ENCODE measurements at regions not wholly inside any gene's neighbourhood (a gene's known extent, or its start where the extent isn't known, plus 50 kb on each side); places are given as distances from the start of the nearest gene placed in this dataset.
A peak's percentile ranks its signal among the peaks of the same experiment; 100 is the strongest.

DNA sequence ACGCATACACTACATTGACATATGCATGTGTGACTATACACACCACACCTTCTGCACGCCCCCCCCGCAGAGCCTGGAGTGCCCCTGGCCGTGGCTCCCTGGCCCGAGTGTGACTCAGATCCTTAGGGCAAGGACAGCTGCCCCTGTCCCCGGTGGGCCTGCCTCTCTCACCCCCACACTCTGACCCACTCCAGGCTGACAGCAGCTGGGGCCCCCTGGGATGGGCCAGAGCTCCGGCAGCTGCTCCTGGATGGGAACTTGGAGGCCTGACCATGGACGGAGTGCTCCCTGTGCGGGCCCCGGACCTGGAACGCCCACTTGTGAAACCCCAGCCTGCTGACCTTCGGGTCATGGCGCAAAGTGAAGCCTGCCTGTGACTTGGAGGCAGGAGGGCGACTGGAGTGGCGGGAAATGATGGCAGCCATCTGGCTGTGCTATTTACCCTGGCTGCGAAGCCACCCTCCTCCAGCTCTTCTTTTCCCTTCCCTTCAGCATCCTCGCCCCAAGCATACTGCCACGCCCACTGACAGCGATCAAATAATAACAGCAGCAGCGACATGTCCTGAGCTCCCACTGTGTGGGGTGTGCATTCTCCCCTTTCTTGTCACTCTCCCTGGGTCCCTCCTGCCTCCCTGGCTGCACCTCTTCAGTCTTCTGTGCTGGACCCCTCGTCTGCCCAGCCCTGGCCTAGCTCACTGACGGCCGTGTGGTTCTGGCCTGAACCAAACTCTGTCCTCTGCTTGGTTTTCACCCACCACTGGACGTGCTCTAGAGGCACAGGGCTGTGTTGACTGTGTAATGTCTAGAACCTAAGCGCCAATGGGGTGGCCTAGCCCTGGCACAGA, 90.7 kb upstream of the MEF2A start (continued):
- TF ChIP-seq, protein P1, sequence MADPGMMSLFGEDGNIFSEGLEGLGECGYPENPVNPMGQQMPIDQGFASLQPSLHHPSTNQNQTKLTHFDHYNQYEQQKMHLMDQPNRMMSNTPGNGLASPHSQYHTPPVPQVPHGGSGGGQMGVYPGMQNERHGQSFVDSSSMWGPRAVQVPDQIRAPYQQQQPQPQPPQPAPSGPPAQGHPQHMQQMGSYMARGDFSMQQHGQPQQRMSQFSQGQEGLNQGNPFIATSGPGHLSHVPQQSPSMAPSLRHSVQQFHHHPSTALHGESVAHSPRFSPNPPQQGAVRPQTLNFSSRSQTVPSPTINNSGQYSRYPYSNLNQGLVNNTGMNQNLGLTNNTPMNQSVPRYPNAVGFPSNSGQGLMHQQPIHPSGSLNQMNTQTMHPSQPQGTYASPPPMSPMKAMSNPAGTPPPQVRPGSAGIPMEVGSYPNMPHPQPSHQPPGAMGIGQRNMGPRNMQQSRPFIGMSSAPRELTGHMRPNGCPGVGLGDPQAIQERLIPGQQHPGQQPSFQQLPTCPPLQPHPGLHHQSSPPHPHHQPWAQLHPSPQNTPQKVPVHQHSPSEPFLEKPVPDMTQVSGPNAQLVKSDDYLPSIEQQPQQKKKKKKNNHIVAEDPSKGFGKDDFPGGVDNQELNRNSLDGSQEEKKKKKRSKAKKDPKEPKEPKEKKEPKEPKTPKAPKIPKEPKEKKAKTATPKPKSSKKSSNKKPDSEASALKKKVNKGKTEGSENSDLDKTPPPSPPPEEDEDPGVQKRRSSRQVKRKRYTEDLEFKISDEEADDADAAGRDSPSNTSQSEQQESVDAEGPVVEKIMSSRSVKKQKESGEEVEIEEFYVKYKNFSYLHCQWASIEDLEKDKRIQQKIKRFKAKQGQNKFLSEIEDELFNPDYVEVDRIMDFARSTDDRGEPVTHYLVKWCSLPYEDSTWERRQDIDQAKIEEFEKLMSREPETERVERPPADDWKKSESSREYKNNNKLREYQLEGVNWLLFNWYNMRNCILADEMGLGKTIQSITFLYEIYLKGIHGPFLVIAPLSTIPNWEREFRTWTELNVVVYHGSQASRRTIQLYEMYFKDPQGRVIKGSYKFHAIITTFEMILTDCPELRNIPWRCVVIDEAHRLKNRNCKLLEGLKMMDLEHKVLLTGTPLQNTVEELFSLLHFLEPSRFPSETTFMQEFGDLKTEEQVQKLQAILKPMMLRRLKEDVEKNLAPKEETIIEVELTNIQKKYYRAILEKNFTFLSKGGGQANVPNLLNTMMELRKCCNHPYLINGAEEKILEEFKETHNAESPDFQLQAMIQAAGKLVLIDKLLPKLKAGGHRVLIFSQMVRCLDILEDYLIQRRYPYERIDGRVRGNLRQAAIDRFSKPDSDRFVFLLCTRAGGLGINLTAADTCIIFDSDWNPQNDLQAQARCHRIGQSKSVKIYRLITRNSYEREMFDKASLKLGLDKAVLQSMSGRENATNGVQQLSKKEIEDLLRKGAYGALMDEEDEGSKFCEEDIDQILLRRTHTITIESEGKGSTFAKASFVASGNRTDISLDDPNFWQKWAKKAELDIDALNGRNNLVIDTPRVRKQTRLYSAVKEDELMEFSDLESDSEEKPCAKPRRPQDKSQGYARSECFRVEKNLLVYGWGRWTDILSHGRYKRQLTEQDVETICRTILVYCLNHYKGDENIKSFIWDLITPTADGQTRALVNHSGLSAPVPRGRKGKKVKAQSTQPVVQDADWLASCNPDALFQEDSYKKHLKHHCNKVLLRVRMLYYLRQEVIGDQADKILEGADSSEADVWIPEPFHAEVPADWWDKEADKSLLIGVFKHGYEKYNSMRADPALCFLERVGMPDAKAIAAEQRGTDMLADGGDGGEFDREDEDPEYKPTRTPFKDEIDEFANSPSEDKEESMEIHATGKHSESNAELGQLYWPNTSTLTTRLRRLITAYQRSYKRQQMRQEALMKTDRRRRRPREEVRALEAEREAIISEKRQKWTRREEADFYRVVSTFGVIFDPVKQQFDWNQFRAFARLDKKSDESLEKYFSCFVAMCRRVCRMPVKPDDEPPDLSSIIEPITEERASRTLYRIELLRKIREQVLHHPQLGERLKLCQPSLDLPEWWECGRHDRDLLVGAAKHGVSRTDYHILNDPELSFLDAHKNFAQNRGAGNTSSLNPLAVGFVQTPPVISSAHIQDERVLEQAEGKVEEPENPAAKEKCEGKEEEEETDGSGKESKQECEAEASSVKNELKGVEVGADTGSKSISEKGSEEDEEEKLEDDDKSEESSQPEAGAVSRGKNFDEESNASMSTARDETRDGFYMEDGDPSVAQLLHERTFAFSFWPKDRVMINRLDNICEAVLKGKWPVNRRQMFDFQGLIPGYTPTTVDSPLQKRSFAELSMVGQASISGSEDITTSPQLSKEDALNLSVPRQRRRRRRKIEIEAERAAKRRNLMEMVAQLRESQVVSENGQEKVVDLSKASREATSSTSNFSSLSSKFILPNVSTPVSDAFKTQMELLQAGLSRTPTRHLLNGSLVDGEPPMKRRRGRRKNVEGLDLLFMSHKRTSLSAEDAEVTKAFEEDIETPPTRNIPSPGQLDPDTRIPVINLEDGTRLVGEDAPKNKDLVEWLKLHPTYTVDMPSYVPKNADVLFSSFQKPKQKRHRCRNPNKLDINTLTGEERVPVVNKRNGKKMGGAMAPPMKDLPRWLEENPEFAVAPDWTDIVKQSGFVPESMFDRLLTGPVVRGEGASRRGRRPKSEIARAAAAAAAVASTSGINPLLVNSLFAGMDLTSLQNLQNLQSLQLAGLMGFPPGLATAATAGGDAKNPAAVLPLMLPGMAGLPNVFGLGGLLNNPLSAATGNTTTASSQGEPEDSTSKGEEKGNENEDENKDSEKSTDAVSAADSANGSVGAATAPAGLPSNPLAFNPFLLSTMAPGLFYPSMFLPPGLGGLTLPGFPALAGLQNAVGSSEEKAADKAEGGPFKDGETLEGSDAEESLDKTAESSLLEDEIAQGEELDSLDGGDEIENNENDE (IDR thresholded peaks at IDR 0.05; ENCODE audit: insufficient replicate concordance, low read length) = no peak
- no peak for TF ChIP-seq EZH2 (IDR thresholded peaks at IDR 0.05; ENCODE audit: low read depth, low read length, severe bottlenecking)
- TF ChIP-seq, protein P2, sequence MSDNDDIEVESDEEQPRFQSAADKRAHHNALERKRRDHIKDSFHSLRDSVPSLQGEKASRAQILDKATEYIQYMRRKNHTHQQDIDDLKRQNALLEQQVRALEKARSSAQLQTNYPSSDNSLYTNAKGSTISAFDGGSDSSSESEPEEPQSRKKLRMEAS (IDR thresholded peaks at IDR 0.05) = no peak
- TF ChIP-seq, protein P3, sequence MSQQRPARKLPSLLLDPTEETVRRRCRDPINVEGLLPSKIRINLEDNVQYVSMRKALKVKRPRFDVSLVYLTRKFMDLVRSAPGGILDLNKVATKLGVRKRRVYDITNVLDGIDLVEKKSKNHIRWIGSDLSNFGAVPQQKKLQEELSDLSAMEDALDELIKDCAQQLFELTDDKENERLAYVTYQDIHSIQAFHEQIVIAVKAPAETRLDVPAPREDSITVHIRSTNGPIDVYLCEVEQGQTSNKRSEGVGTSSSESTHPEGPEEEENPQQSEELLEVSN (IDR thresholded peaks at IDR 0.05) = peak; percentile 66

Measured in H1 (cell line).